DND-41 (cell line): ENCODE measurements at regions not wholly inside any gene's neighbourhood (a gene's known extent, or its start where the extent isn't known, plus 50 kb on each side); places are given as distances from the start of the nearest gene placed in this dataset.
"Not testable (repeated sequence)": the region's sequence is repeated elsewhere in the genome, so short reads cannot be mapped to it uniquely, and the experiment has no call there.

ENCODE experiments used
- ATAC-seq: fragments of 200-7000 bp; cut with Tn5 transposase; 3 replicates; pipeline ENCODE4 v1.9.1; 2021; ENCODE audit warnings: low read depth; ENCODE audit not compliant: insufficient read depth
- DNase-seq: peaks from one replicate; pipeline ENCODE4 v3.0.0-alpha.2; 2020
- H2AFZ ChIP-seq: 2 replicates; pipeline ENCODE4 v1.6.0; 2012; ENCODE audit warnings: low read depth, low read length
- H3K27ac ChIP-seq: 2 replicates; pipeline ENCODE4 v1.5.1; 2012; ENCODE audit warnings: low read length, inconsistent platforms
- H3K27me3 ChIP-seq: fragments of 200-600 bp; sonication (generic); 2 replicates; pipeline ENCODE4 v1.6.0; 2012; ENCODE audit warnings: low read length, mild to moderate bottlenecking, inconsistent platforms; ENCODE audit not compliant: insufficient read depth, poor library complexity
- H3K36me3 ChIP-seq: 2 replicates; pipeline ENCODE4 v1.5.1; 2012; ENCODE audit warnings: low read length, inconsistent platforms; ENCODE audit not compliant: insufficient read depth
- H3K4me1 ChIP-seq: 2 replicates; pipeline ENCODE4 v1.5.1; 2012; ENCODE audit warnings: mild to moderate bottlenecking, low read length; ENCODE audit not compliant: insufficient read depth
- H3K4me2 ChIP-seq: 2 replicates; pipeline ENCODE4 v1.6.0; 2012; ENCODE audit warnings: mild to moderate bottlenecking, moderate library complexity, low read length, inconsistent platforms; ENCODE audit not compliant: insufficient read depth
- H3K4me3 ChIP-seq, 2 experiments: fragments of 200-600 bp in 1 of 2; shearing (Covaris generic) in 1 of 2; 2 replicates each; pipeline ENCODE4 v1.5.1; 2012 to 2016; ENCODE audit warnings: inconsistent platforms in 2 of 2, low read length in 2 of 2, mild to moderate bottlenecking in 2 of 2, low read depth in 1 of 2, moderate library complexity in 1 of 2
- H3K79me2 ChIP-seq: 2 replicates; pipeline ENCODE4 v1.6.0; 2012; ENCODE audit warnings: low read length, inconsistent platforms; ENCODE audit not compliant: insufficient read depth
- H3K9ac ChIP-seq: 2 replicates; pipeline ENCODE4 v1.6.0; 2012; ENCODE audit warnings: low read depth, mild to moderate bottlenecking, inconsistent platforms, low read length, moderate library complexity
- H3K9me3 ChIP-seq: 2 replicates; pipeline ENCODE4 v1.5.1; 2012; ENCODE audit warnings: low read length, moderate library complexity, mild to moderate bottlenecking, inconsistent platforms; ENCODE audit not compliant: insufficient read depth, severe bottlenecking
- H4K20me1 ChIP-seq: 2 replicates; pipeline ENCODE4 v1.6.0; 2012; ENCODE audit warnings: low read length; ENCODE audit not compliant: insufficient read depth
- EZH2 ChIP-seq: IDR thresholded peaks from 3 replicates; pipeline ENCODE4 v1.6.1; 2012; ENCODE audit warnings: borderline replicate concordance, low read depth, mild to moderate bottlenecking, moderate library complexity, low read length, inconsistent platforms; ENCODE audit not compliant: severe bottlenecking
- TF ChIP-seq, protein P1 (sequence below): IDR thresholded peaks from 2 replicates; pipeline ENCODE4 v1.5.1; 2012; ENCODE audit warnings: borderline replicate concordance, low read length, moderate library complexity, mild to moderate bottlenecking; ENCODE audit not compliant: poor library complexity, severe bottlenecking; ENCODE audit errors: extremely low read depth

DNA sequence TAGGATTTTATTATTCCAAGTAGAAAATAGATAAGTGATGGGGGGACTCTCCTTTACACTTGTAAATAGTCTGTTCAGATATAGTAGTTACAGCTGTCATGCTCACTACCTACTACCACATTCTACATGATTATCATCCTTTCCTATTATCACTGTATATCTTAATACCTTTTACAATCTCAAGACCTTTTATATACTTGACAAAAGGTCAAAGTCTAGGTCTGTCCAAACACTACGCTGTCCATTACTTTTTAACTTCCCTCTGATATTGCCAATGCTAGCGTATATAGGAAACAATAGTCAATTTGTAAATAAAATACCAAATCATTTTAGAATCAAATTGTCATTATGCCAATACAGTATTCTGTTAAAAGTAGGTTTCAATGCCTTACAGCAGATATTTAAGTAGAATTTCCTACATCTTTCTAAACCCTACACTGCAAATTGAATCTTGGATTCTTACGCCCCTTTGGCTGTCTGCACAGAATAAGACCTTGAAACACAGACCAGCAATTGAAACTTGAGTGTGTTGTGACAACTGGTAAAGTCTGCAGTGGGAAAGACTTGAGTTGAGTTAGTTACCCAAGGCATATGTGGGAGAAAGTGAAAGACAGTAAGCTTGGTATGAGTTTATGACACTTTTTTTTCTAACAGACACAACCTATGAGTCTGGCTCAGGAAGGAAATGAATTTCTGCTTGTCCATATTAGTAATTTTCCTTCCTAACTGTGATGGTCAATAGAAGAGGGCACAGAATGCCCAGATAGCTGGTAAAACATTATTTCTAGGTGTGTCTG lies 827.6 kb upstream of the ACO1 start:
- Histone ChIP-seq H3K4me2 (no peak overlapping the region), H3K4me1 (no peaks in the 10 kb centered on the region), H3K9ac (no peak overlapping the region), H3K9me3 (no peaks in the 10 kb centered on the region), H3K36me3 (no peaks in the 10 kb centered on the region), H3K4me3 (no peak overlapping the region), H3K79me2 (no peaks in the 10 kb centered on the region), H2AFZ (no peak overlapping the region), H3K27me3 (no peaks in the 10 kb centered on the region), H4K20me1 (no peaks in the 10 kb centered on the region), H3K27ac (no peak overlapping the region)
- TF ChIP-seq EZH2 = no peak
- TF ChIP-seq, protein P1, sequence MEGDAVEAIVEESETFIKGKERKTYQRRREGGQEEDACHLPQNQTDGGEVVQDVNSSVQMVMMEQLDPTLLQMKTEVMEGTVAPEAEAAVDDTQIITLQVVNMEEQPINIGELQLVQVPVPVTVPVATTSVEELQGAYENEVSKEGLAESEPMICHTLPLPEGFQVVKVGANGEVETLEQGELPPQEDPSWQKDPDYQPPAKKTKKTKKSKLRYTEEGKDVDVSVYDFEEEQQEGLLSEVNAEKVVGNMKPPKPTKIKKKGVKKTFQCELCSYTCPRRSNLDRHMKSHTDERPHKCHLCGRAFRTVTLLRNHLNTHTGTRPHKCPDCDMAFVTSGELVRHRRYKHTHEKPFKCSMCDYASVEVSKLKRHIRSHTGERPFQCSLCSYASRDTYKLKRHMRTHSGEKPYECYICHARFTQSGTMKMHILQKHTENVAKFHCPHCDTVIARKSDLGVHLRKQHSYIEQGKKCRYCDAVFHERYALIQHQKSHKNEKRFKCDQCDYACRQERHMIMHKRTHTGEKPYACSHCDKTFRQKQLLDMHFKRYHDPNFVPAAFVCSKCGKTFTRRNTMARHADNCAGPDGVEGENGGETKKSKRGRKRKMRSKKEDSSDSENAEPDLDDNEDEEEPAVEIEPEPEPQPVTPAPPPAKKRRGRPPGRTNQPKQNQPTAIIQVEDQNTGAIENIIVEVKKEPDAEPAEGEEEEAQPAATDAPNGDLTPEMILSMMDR = no peak
- no peak for ATAC-seq
- DNase-seq = no peak

DNA sequence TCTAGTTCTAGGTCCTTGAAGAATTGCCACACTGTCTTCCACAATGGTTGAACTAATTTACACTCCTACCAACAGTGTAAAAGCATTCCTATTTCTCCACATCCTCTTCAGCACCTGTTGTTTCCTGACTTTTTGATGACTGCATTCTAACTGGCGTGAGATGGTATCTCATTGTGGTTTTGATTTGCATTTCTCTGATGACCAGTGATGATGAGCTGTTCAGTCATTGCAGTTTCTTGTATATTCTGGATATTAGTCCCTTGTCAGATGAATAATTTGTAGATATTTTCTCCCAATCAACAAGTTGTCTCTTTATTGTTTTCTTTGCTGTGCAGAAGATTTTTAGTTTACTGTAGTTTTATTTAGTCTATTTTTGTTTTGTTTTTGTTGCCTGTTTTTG lies 812.3 kb upstream of the ACO1 start:
- not testable (repeated sequence) for H3K27ac ChIP-seq, H3K4me1 ChIP-seq, H3K79me2 ChIP-seq, H4K20me1 ChIP-seq, H3K36me3 ChIP-seq, ATAC-seq, H3K9me3 ChIP-seq, H3K27me3 ChIP-seq, H3K4me2 ChIP-seq, DNase-seq, H2AFZ ChIP-seq, H3K4me3 ChIP-seq, H3K9ac ChIP-seq

DNA sequence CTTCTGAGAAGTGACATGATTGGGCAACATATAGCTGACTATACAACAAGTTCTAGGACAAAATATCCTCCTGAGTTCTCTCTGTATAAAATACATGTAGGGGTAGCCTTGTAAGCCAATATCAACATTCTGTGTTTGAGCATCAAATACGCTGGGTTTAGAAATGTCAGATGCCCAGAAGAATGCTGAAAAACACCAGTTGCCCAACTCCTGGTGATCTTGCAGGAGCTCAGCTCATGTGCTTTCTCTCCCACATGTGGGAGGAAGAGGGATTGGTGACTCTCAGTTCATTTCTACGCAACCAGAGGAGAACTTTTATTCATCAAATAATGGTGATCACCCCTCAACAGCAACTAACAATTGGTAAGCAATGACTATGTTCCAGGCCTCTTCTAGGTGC lies 810.9 kb upstream of the ACO1 start:
- no peak overlapping the region for H3K4me3 ChIP-seq
- H3K4me2 ChIP-seq = no peak overlapping the region
- no peaks in the 10 kb centered on the region for H3K4me1 ChIP-seq
- H3K79me2 ChIP-seq = no peaks in the 10 kb centered on the region
- H3K27me3 ChIP-seq = no peaks in the 10 kb centered on the region
- H4K20me1 ChIP-seq = no peaks in the 10 kb centered on the region
- H3K9ac ChIP-seq = no peak overlapping the region
- no peak overlapping the region for H2AFZ ChIP-seq
- no peak for DNase-seq
- H3K27ac ChIP-seq = no peak overlapping the region
- TF ChIP-seq EZH2 = no peak
- TF ChIP-seq, protein P1 = no peak
- no peak for ATAC-seq
- H3K9me3 ChIP-seq = no peaks in the 10 kb centered on the region
- no peaks in the 10 kb centered on the region for H3K36me3 ChIP-seq

DNA sequence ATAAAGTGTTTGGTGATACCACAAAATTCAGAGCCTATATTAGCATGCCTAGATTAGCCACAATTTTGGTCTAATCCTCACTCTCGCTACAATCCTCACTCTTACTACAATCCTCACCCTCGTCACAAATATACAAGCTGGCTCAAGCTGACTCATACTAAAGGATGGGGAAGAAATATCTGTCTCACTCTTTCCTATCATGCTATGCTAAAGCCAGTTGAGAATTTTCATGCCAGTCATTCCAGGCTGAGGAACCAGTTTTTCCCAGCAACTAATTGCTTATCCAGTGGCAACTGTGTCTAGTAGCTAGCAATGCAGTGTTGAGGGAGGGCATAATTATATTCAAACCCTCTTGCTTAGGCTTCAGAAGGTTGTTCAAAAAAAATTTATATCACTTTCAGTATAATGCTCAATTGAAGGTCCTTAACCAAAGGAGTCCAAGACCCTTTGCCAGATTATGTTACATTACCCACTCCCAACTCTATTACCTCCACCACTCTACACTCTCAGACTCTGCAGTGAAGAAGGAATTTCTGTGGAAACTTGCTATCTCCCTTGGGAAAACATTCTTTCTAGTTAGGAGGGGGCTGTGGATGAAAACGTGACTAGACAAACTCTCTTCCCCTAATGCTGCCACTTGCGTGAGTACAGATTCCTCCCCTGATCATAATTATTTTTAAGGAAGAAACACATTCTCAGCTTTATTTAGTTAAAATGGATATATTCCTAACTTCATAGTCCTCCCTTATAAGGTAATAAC lies 810.3 kb upstream of the ACO1 start:
- Histone ChIP-seq H3K27me3 (no peaks in the 10 kb centered on the region), H3K9me3 (no peaks in the 10 kb centered on the region), H3K9ac (no peak overlapping the region), H3K4me3 (no peak overlapping the region), H2AFZ (no peak overlapping the region), H3K79me2 (no peaks in the 10 kb centered on the region), H3K4me2 (no peak overlapping the region), H3K27ac (no peak overlapping the region), H3K4me1 (no peaks in the 10 kb centered on the region), H4K20me1 (no peaks in the 10 kb centered on the region), H3K36me3 (no peaks in the 10 kb centered on the region)
- no peak for TF ChIP-seq EZH2
- TF ChIP-seq, protein P1 = no peak
- DNase-seq (no peak), ATAC-seq (no peak)
